Heart left ventricle (tissue), 13 donors: ENCODE measurements at regions not wholly inside any gene's neighbourhood (a gene's known extent, or its start where the extent isn't known, plus 50 kb on each side); places are given as distances from the start of the nearest gene placed in this dataset.

Experiments
- POLR2A ChIP-seq, 2 donors: fragments of 450-650 bp; IDR thresholded peaks; one replicate each; pipeline ENCODE4 v1.6.1; 2017; ENCODE audit warnings: antibody characterized with exemption in 2 of 2, mild to moderate bottlenecking in 2 of 2, moderate library complexity in 2 of 2
- TF ChIP-seq, protein P1 (sequence below), 12 donors: fragments of 200-600 bp; sonication (generic) in 4 of 12; IDR thresholded peaks; one replicate each; pipeline versions ENCODE4 v1.5.0 to v1.8.0; 2018 to 2022; ENCODE audit warnings: antibody characterized with exemption in 12 of 12, mild to moderate bottlenecking in 5 of 12
- donor health status: ischemic (EF 13 %, LVEDD 7.1; RV severe dilation, severe dysfunction).
- donor health status: DM: no; HTN: yes; CAD: no.
- donor health status: DM: no; HTN: no; CAD: no.
- donor health status: ischemic (EF 25% LVEDD 6.9; RV normal size, moderate dysfunction).
- donor health status: ischemic (EF 25% LVEDD 5.7; RV mildly dilated, moderate dysfunction).
- donor health status: ischemic (EF 35%, LVEDD 5.7; RV mildly dilated, moderate dysfunction).
- donor health status: nonischemic (EF 11% LVEDD 7.7; RV severe dilation, severe dysfunction).
- donor health status: DM: yes; HTN: yes; CAD: no.
- donor health status: PGD.
- donor health status: ischemic (EF 29% LVEDD 5.4; RV normal size, mild dysfunction).
- donor health status: nonischemic (EF 23%, LVEDD 6.1; RV moderate dilation, normal function).

DNA sequence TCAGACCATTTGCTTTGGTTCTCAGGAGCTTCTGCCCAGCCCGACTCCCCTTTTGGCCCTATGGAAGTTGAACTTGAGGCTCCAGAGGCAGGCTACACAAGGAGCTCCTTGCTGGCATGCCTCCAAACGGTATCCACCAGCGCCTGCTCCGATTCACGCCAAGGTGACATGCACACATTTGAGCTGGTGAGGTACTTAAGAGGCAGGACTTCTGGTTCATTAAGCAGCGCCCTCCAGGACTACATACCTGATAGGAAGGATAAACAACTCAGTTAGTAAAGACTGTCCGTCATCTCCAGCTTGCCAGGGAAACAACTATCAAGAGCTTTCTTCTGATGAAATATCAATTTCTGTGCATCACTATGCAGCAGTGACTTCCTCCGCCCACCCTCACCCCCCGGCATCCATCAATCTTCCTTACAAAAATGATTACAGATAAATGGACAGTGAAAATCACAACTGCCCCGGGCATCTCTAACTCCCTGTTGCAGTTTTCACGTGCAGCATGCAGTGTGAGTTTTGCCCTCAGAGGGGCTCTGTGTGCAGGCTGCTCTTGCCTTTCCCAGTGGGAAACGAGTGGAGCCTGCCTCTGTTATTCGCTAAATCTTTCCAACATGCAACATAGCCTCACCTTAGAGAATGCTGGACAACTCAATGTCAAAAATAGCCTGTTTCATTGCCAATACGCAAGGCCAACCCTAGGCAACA, 122.9 kb downstream of the ARRDC4 start:
- TF ChIP-seq, protein P1, sequence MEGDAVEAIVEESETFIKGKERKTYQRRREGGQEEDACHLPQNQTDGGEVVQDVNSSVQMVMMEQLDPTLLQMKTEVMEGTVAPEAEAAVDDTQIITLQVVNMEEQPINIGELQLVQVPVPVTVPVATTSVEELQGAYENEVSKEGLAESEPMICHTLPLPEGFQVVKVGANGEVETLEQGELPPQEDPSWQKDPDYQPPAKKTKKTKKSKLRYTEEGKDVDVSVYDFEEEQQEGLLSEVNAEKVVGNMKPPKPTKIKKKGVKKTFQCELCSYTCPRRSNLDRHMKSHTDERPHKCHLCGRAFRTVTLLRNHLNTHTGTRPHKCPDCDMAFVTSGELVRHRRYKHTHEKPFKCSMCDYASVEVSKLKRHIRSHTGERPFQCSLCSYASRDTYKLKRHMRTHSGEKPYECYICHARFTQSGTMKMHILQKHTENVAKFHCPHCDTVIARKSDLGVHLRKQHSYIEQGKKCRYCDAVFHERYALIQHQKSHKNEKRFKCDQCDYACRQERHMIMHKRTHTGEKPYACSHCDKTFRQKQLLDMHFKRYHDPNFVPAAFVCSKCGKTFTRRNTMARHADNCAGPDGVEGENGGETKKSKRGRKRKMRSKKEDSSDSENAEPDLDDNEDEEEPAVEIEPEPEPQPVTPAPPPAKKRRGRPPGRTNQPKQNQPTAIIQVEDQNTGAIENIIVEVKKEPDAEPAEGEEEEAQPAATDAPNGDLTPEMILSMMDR (IDR thresholded peaks at IDR 0.05) = no peak
- no peak for TF ChIP-seq POLR2A (IDR thresholded peaks at IDR 0.05)
